ENCODE measurements at regions not wholly inside any gene's neighbourhood (a gene's known extent, or its start where the extent isn't known, plus 50 kb on each side); places are given as distances from the start of the nearest gene placed in this dataset.

DNA sequence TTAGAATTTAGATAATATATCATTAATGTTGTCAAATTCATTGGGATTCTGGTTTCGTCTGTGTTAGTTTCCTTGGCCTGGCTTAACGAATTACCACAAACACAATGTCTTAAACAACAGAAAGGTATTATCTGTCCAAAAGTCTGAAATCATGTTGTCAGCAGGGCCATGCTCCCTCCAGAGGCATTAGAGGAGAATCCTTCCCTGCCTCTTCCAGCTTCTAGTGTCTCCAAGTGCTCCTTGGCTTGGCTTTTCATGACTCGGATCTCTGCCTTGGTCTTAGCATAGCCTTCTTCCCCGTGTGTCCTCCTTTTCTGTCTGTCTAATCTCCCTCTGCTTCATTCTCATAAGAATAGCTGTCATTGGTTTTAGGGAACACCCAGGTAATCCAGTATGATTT lies 482.5 kb downstream of the SEMA3D start (continued):
- TF ChIP-seq, protein P1, sequence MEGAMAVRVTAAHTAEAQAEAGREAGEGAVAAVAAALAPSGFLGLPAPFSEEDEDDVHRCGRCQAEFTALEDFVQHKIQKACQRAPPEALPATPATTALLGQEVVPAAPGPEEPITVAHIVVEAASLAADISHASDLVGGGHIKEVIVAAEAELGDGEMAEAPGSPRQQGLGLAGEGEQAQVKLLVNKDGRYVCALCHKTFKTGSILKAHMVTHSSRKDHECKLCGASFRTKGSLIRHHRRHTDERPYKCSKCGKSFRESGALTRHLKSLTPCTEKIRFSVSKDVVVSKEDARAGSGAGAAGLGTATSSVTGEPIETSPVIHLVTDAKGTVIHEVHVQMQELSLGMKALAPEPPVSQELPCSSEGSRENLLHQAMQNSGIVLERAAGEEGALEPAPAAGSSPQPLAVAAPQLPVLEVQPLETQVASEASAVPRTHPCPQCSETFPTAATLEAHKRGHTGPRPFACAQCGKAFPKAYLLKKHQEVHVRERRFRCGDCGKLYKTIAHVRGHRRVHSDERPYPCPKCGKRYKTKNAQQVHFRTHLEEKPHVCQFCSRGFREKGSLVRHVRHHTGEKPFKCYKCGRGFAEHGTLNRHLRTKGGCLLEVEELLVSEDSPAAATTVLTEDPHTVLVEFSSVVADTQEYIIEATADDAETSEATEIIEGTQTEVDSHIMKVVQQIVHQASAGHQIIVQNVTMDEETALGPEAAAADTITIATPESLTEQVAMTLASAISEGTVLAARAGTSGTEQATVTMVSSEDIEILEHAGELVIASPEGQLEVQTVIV (IDR thresholded peaks at IDR 0.05; ENCODE audit: borderline replicate concordance, partially characterized antibody): no peak
- TF ChIP-seq SMARCA5 (IDR thresholded peaks at IDR 0.05) (no peak), IRF4 (IDR thresholded peaks at IDR 0.05; ENCODE audit: low read depth, low read length) (no peak), IKZF1 (conservative IDR thresholded peaks at IDR 0.05) (no peak), SRF (IDR thresholded peaks at IDR 0.05; ENCODE audit: low read depth in 2 of 2, low read length in 2 of 2) (no peak), FOXK2 (IDR thresholded peaks at IDR 0.05) (no peak)

DNA sequence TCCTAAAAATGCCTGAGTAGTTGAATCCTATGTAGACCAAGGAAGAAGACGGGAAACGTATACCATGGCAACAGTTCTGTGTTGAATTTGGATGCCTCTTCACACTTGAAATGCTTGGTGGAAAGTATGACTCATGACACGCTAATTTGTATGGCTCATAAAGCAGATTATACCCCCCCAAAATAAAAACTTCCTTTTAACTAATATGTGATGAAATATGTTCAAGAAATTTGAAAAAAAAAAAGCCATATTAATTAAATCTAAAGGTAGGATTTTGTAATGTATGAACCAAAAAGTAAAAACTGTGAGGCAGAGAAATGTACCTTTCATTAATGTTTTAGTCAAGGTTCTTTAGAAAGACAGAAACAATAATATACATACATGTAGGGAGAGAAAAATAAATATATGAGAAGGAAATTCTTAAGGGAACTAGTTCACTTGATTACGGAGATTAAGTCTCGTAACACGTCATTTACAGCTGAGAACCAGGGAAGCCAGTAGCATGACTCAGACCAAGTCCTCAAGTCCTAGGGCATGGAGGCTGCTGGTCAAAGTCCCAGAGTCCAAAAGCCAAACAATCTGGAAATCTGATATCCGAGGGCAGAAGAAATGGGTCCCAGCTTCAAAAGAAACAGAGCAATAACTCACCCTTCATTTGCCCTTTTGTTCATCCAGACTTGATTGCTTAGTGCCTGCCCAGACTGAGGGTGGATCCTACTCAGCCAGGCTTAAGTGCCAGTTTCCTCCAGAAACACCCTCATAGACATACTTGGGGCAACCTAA lies 485.1 kb downstream of the SEMA3D start:
- SMC1A ChIA-PET (ENCODE audit: uncharacterized antibody, unreplicated experiment): no interaction called here
- RAD21 ChIA-PET (ENCODE audit: unreplicated experiment): no interaction called here
- CTCF ChIA-PET: no interaction called here

More for the DNA sequence above, 485.1 kb downstream of the SEMA3D start:
- Histone ChIP-seq H3K27me3 (replicated peaks in 1 of 2; ENCODE audit: control insufficient read depth in 2 of 2, insufficient read depth in 2 of 2, low read length in 1 of 2) (no peaks in the 10 kb centered on the region), H3K79me2 (ENCODE audit: control insufficient read depth, insufficient read depth, low read length) (no peaks in the 10 kb centered on the region), H2AFZ (ENCODE audit: control insufficient read depth, low read depth, low read length) (no peak overlapping the region), H3K4me2 (ENCODE audit: control insufficient read depth, insufficient read depth) (no peak overlapping the region), H3K4me1 (ENCODE audit: control insufficient read depth, insufficient read depth, low read length) (no peaks in the 10 kb centered on the region), H3K4me3 (no peak overlapping the region), H3K36me3 (ENCODE audit: control insufficient read depth in 2 of 2, insufficient read depth in 2 of 2, low read length in 1 of 2) (no peaks in the 10 kb centered on the region), H3K9ac (ENCODE audit: control insufficient read depth, insufficient read depth, low read length) (no peak overlapping the region), H4K20me1 (ENCODE audit: control insufficient read depth, insufficient read depth) (no peaks in the 10 kb centered on the region), H3K27ac (ENCODE audit: control insufficient read depth, insufficient read depth) (no peak overlapping the region), H3K9me3 (replicated peaks; ENCODE audit: control insufficient read depth, insufficient read depth, low read length) (no peaks in the 10 kb centered on the region)
- FAIRE-seq (no peak), DNase-seq (ENCODE audit: low read depth, low spot score) (no peak), ATAC-seq (peak; percentile 35; the same call in 1 of the 3 replicates)
- WGBS (ENCODE audit: insufficient coverage, insufficient replicate concordance, low lambda C conversion rate, missing lambda C conversion rate): 35% methylated on average over 7 of the region's 7 CpGs
- TF ChIP-seq, protein P2, sequence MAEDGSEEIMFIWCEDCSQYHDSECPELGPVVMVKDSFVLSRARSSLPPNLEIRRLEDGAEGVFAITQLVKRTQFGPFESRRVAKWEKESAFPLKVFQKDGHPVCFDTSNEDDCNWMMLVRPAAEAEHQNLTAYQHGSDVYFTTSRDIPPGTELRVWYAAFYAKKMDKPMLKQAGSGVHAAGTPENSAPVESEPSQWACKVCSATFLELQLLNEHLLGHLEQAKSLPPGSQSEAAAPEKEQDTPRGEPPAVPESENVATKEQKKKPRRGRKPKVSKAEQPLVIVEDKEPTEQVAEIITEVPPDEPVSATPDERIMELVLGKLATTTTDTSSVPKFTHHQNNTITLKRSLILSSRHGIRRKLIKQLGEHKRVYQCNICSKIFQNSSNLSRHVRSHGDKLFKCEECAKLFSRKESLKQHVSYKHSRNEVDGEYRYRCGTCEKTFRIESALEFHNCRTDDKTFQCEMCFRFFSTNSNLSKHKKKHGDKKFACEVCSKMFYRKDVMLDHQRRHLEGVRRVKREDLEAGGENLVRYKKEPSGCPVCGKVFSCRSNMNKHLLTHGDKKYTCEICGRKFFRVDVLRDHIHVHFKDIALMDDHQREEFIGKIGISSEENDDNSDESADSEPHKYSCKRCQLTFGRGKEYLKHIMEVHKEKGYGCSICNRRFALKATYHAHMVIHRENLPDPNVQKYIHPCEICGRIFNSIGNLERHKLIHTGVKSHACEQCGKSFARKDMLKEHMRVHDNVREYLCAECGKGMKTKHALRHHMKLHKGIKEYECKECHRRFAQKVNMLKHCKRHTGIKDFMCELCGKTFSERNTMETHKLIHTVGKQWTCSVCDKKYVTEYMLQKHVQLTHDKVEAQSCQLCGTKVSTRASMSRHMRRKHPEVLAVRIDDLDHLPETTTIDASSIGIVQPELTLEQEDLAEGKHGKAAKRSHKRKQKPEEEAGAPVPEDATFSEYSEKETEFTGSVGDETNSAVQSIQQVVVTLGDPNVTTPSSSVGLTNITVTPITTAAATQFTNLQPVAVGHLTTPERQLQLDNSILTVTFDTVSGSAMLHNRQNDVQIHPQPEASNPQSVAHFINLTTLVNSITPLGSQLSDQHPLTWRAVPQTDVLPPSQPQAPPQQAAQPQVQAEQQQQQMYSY (CRISPR knock-in tag; IDR thresholded peaks at IDR 0.05): no peak
- TF ChIP-seq HDGF (IDR thresholded peaks at IDR 0.05): no peak
- TF ChIP-seq, protein P3, sequence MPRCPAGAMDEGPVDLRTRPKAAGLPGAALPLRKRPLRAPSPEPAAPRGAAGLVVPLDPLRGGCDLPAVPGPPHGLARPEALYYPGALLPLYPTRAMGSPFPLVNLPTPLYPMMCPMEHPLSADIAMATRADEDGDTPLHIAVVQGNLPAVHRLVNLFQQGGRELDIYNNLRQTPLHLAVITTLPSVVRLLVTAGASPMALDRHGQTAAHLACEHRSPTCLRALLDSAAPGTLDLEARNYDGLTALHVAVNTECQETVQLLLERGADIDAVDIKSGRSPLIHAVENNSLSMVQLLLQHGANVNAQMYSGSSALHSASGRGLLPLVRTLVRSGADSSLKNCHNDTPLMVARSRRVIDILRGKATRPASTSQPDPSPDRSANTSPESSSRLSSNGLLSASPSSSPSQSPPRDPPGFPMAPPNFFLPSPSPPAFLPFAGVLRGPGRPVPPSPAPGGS (IDR thresholded peaks at IDR 0.05; ENCODE audit: borderline replicate concordance, insufficient read depth, low read depth, low read length, poor library complexity, severe bottlenecking): no peak
- TF ChIP-seq GABPA (IDR thresholded peaks at IDR 0.05; ENCODE audit: low read depth): no peak
- TF ChIP-seq CHD1 (IDR thresholded peaks at IDR 0.05; ENCODE audit: low read depth, low read length): no peak
- TF ChIP-seq ZZZ3 (IDR thresholded peaks at IDR 0.05; ENCODE audit: control insufficient read depth, insufficient read length, low read depth): no peak
- no peak for TF ChIP-seq MTA3 (IDR thresholded peaks at IDR 0.05; ENCODE audit: borderline replicate concordance, low read length)
- TF ChIP-seq TBL1XR1 (IDR thresholded peaks at IDR 0.05; ENCODE audit: low read depth, low read length): no peak
- no peak for TF ChIP-seq ZSCAN29 (IDR thresholded peaks at IDR 0.05)
- BruUV-seq (replicated peaks): no TSS peak
- POLR2A ChIA-PET: no interaction called here
- in situ Hi-C loops (cut with MboI): no loop called here
- intact Hi-C loops (cut with micrococcal nuclease; ENCODE audit: unreplicated experiment): no loop called here

All from GM12878 (cell line).